GM18858 (cell line): ENCODE measurements at regions not wholly inside any gene's neighbourhood (a gene's known extent, or its start where the extent isn't known, plus 50 kb on each side); places are given as distances from the start of the nearest gene placed in this dataset.

ENCODE experiments used
- ATAC-seq: cut with Tn5 transposase; IDR thresholded peaks from one replicate; pipeline ENCODE4 v1.9.1; 2021; ENCODE audit not compliant: unreplicated experiment

DNA sequence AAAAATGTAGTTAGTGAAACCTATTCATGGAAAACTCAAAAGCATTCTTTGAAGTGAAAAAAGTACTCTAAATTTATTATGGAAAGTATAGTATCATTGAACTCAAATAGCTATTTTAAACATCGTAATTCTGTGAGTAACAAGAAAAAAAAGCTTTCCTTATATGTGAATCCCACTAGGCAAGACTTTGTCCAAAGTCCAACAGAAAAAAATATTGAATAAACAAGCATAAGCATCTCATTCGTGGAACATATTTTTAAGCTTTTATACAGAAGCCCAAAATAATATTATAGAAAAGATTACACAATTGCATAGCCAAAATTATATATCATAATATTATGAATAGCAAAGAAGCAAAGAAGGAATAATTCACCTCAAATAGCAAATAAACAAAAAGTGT lies 79.4 kb upstream of the IFNE start:
- no peak for ATAC-seq

DNA sequence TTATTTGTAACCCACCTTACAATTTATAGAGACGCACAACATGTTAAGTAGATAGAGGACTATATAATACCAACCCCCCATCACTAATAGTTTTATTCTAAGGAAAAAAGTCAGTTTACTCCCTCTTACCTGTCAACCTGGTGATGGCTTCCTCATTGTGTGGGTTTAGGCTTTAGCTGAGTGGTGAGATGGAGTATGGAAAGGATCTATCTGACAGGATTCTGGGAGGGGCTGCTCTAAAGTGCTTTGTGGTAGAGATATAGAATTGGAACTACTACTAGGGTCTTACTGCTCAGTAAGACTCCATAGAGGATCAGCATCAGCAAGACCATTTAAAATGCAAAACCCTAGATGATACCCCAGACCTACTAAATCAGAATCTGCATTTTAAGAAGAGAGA lies 82.1 kb upstream of the IFNE start:
- ATAC-seq = no peak

DNA sequence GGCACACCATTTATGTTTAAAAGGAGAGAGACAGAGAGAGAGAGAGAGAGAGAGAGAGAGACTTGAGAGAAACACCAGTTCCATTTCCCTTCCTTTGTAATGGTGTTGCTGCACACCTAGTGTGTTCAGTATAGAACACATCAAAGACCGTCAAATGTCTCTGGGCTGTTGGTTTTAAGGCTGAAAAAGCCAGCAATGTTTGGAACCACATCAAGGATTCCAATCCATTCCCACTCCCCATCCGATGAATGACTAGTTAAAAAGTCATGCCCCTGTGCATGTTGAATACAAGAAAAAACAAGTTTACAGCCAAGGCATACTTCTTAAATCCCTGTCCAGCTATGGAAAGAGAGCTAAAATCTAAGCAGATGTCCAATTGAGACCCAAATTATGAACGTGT lies 83.0 kb upstream of the IFNE start:
- no peak for ATAC-seq

DNA sequence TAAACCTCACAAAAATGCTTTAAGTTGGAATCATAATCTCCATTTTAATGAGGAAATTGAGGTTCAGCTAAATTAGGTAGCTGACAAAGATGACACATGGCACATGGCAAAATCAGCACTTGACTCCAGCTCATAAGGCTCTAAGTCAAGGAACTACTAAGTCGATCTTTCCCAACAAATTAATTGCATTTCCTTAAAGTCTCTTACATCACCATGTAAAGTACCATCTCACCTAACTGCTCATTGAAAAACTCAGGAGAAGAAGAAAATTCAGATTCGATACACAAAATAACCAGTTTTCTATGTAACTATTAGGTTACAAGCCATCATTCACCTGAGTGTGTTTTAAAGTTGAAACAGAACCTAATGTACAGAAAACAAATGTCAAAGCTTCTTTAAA lies 85.8 kb upstream of the IFNE start:
- ATAC-seq = no peak

GRCh38 chr9:21568484-21568883 lies 86.4 kb upstream of the IFNE start:
- ATAC-seq = no peak

GRCh38 chr9:21569721-21570120 lies 87.6 kb upstream of the IFNE start:
- no peak for ATAC-seq

- ATAC-seq = no peak
These were observed 88.6 kb upstream of the IFNE start for GRCh38 chr9:21570643-21571275.

- no peak for ATAC-seq
These were observed 92.1 kb upstream of the IFNE start for GRCh38 chr9:21574261-21574660.

- ATAC-seq = peak; percentile 54
These were observed 94.4 kb upstream of the IFNE start for GRCh38 chr9:21576331-21577189.

- no peak for ATAC-seq
These were observed 97.1 kb upstream of the IFNE start for GRCh38 chr9:21579247-21579671.

DNA sequence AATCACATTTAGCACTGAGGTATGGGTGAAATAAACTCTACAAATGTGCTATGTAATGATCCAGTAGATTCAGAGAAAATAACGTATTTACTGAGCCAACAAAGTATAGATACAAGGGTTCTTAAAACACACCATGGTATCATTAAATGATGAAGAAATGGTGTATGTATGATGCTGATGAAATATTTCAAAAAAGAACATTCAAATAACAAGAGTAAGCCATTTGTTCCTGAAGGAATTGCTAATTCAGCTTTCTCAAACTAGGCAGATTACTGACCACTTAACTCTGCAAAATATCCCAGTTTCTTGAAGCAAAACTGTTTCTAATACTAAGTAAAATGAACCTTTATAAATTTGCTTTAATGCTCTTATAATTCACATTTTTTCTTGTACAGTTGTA lies 97.6 kb upstream of the IFNE start:
- ATAC-seq = no peak

DNA sequence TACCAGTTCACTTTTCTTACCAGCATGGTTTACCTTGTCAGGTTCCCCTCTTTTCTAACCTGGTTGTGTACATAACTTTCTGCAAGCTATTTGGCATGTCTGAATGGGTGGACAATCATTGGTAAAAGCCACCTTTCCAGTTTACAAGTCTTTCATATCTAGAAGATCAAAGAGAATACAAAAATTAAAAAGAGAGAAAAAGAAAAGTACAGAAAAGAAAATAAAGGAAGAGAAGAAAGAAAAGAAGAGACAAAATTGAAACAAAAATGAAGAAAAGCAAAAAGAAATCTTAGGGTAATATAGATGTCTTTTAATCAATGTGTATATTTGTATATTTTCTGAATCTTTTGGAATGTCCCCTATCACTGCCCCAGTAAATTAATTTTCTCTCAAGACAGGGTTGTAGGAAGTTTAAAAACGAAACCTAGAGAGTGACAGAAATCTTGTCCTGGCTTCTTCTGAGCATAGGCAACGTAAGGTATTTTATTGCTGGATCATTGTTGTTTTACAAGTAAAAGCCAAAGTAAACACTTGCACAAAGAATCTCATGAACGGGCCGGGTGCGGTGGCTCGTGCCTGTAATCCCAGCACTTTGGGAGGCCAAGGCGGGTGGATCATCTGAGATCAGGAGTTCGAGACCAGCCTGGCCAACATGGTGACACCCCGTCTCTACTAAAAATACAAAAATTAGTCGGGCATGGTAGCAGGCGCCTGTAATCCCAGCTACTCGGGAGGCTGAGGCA lies 98.7 kb upstream of the IFNE start:
- ATAC-seq = no peak

DNA sequence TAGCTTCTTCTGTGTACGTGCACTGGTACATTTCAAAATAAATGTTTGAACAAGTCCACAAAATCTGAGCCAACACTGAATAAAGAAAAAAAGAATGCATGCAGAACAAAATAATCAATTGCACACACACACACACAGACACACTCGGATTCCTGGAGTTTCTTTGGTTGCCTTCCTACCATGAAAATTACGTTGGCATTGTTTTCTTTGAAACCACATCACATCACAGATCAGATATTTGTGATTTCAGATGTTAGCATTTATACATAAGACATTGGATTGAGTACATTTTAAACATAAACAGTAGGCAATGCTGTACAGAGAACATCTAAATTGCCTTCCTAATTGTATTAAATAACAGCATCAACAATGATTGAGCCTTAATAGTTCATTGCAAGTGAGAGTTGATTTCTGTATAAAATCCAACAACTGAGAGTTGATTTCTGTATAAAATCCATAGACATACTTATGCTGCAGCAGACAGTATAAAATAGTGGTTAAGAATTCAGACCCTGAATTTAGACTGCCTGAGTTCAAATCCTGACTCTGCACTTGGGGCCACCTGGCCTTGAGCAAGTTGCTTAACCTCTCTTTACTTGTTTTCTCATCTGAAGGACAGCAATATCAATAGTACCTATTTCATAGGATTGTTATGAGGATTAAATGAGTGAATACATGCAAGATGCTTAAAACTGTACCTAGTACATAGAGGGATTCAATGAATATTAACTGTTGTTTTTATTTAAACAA lies 101.7 kb upstream of the IFNE start:
- ATAC-seq = no peak

- no peak for ATAC-seq
These were observed 102.8 kb upstream of the IFNE start for GRCh38 chr9:21584890-21585289.

DNA sequence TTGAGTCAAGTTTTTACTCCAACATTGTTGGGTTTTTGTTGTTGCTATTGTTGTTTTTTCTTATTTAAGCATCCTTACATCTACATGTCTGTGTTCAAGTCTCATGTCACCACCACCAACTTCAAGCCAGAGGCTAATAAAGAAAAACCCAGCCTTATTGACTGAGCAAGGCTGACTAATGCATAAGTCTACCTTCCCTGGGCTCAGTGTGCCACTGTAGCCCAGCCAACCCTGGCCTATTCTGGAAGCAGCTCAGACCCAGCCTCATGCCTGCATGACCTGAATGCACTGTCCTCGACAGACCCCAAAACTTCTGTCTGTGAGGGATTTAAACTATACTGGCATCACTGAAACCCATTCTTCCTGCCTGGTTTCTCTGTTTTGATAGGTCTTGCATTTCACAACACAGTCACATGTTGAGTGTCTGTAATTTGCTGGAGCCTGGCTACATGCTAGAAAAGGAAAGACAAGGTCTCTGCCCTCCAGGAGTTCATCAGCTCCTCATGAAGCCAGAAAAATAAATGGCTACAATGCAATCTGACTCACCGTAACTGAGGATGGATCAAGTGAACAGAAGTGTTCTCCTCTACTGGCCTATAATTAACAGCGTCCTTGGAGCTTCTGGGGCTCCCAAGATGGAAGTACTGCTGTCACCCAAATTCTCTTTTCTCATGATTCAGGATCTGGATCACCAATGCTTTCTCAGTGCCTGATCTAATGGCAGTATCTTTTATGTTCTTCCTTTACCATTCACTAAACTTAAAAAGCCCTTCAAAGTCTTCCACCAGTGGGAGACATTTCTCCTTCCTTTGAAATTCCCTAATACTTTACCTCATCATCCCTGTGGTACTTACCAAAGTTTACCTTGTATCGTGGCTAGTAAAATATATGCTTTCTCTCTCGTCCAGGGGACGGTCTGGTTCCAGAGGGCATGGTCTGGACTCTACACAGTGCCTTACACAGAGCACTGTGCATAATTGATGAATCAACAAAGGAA lies 103.9 kb upstream of the IFNE start:
- no peak for ATAC-seq

- no peak for ATAC-seq
These were observed 107.4 kb upstream of the IFNE start for GRCh38 chr9:21589344-21590056.

DNA sequence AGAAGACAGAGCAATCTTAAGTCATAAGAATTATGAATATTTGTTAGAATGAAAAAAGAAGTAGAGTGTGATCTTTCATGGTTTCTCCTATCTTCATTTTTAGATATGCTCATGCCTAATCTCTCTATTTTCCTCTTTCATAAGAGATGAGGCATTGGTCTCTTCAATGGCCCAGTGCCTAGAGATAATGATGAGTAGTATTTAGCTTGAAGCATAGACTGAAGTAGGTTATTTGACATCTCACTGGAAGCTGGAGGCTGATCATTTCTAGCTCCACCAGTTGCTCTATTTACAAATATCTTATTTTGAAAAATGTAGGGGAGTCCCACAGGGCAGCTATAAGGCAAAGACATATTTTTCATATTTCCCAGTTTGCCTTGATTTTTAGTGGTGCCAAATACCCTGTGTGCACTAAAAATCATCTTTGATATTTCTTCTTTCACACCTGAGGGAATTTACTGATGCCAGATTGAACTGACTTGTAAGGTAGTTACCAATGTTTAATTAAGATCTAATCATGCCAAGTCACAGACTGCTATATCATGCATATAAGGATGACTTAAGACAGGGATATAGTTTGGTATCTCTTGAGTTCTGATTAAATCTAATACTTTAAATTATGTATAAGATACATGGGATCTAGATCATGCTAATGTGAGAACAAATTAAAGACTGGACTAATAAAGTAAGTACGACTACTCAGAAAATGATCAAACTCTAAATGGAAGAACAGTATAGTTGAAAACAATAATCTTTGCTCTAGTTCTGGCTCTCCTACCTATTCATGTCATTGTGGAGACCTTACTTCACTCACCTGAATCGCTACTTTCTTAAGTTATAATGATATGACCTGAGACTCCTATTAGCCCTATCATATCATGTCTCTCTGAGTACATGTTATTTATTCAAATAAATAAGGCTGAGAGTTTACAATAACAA lies 108.2 kb upstream of the IFNE start:
- no peak for ATAC-seq
